GM12891 (cell line): ENCODE measurements at regions not wholly inside any gene's neighbourhood (a gene's known extent, or its start where the extent isn't known, plus 50 kb on each side); places are given as distances from the start of the nearest gene placed in this dataset.

ENCODE experiments used
- POLR2A ChIP-seq: IDR thresholded peaks from 2 replicates; pipeline ENCODE4 v1.6.1; 2011; ENCODE audit warnings: low read depth, low read length, control low read depth
- POLR2AphosphoS5 ChIP-seq: IDR thresholded peaks from 2 replicates; pipeline ENCODE4 v1.6.1; 2011; ENCODE audit warnings: low read depth, low read length, control low read depth
- TAF1 ChIP-seq: IDR thresholded peaks from 2 replicates; pipeline ENCODE4 v1.6.1; 2011; ENCODE audit warnings: low read depth, low read length, control low read depth

- no peak for TF ChIP-seq POLR2A
- TF ChIP-seq POLR2AphosphoS5, result no peak
- TF ChIP-seq TAF1, result no peak
Observed at GRCh38 chrX:39171686-39172085, 370.4 kb downstream of the MID1IP1 start.
